ENCODE measurements at regions not wholly inside any gene's neighbourhood (a gene's known extent, or its start where the extent isn't known, plus 50 kb on each side); places are given as distances from the start of the nearest gene placed in this dataset.

GRCh38 chr17:17419166-17419565 is 57.6 kb upstream of the MED9 start:
- no peak for DNase-seq (ENCODE audit: low spot score)
- Histone ChIP-seq H3K9ac (ENCODE audit: low read depth in 1 of 2, low read length in 2 of 2) (no peak overlapping the region), H3K4me1 (ENCODE audit: control insufficient read depth in 4 of 4, insufficient read depth in 4 of 4, low read length in 3 of 4) (peaks cover 0 to 6% (median 3%) of the 10 kb centered on the region in 4 donors), H3K9me3 (ENCODE audit: control insufficient read depth in 4 of 4, low read length in 3 of 4) (no peaks in the 10 kb centered on the region), H3K36me3 (ENCODE audit: control insufficient read depth in 4 of 4, insufficient read depth in 3 of 4, low read depth in 1 of 4, low read length in 3 of 4) (no peaks in the 10 kb centered on the region), H3K27me3 (ENCODE audit: control insufficient read depth in 4 of 4, insufficient read depth in 4 of 4, low read length in 3 of 4) (no peaks in the 10 kb centered on the region), H3K4me3 (ENCODE audit: low read depth in 1 of 3, low read length in 3 of 3) (no peak overlapping the region), H3K27ac (ENCODE audit: low read depth in 1 of 2, low read length in 2 of 2) (no peak overlapping the region)
- WGBS: 97% methylated on average over 2 of the region's 2 CpGs
- TF ChIP-seq TAF1 (conservative IDR thresholded peaks at IDR 0.05) (no peak), SP1 (IDR thresholded peaks at IDR 0.05) (no peak), YY1 (IDR thresholded peaks at IDR 0.05) (no peak)
- TF ChIP-seq, protein P1, sequence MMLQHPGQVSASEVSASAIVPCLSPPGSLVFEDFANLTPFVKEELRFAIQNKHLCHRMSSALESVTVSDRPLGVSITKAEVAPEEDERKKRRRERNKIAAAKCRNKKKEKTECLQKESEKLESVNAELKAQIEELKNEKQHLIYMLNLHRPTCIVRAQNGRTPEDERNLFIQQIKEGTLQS (IDR thresholded peaks at IDR 0.05): no peak

GRCh38 chr17:17419631-17420030 is 57.2 kb upstream of the MED9 start:
- H3K9ac ChIP-seq (ENCODE audit: low read depth in 1 of 2, low read length in 2 of 2): no peak overlapping the region
- H3K4me1 ChIP-seq (ENCODE audit: control insufficient read depth in 4 of 4, insufficient read depth in 4 of 4, low read length in 3 of 4): peaks cover 0 to 6% (median 3%) of the 10 kb centered on the region in 4 donors
- no peak overlapping the region for H3K4me3 ChIP-seq (ENCODE audit: low read depth in 1 of 3, low read length in 3 of 3)
- H3K9me3 ChIP-seq (ENCODE audit: control insufficient read depth in 4 of 4, low read length in 3 of 4): peaks cover 0 to under 1% (median 0%) of the 10 kb centered on the region in 4 donors
- no peaks in the 10 kb centered on the region for H3K36me3 ChIP-seq (ENCODE audit: control insufficient read depth in 4 of 4, insufficient read depth in 3 of 4, low read depth in 1 of 4, low read length in 3 of 4)
- TF ChIP-seq, protein P2, sequence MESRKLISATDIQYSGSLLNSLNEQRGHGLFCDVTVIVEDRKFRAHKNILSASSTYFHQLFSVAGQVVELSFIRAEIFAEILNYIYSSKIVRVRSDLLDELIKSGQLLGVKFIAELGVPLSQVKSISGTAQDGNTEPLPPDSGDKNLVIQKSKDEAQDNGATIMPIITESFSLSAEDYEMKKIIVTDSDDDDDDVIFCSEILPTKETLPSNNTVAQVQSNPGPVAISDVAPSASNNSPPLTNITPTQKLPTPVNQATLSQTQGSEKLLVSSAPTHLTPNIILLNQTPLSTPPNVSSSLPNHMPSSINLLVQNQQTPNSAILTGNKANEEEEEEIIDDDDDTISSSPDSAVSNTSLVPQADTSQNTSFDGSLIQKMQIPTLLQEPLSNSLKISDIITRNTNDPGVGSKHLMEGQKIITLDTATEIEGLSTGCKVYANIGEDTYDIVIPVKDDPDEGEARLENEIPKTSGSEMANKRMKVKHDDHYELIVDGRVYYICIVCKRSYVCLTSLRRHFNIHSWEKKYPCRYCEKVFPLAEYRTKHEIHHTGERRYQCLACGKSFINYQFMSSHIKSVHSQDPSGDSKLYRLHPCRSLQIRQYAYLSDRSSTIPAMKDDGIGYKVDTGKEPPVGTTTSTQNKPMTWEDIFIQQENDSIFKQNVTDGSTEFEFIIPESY (IDR thresholded peaks at IDR 0.05): no peak
- TF ChIP-seq NR2F2 (IDR thresholded peaks at IDR 0.05) (no peak), YY1 (IDR thresholded peaks at IDR 0.05) (no peak), HNF4G (IDR thresholded peaks at IDR 0.05) (no peak), GABPA (IDR thresholded peaks at IDR 0.05 in 1 of 2, conservative IDR thresholded peaks at IDR 0.05 in 1 of 2) (no peak), REST (IDR thresholded peaks at IDR 0.05) (no peak), EGR1 (IDR thresholded peaks at IDR 0.05; ENCODE audit: low read depth in 2 of 2) (no peak), FOXA2 (IDR thresholded peaks at IDR 0.05) (no peak), JUND (IDR thresholded peaks at IDR 0.05) (no peak), RAD21 (IDR thresholded peaks at IDR 0.05) (no peak), RXRA (IDR thresholded peaks at IDR 0.05) (no peak), SP1 (IDR thresholded peaks at IDR 0.05) (no peak), TAF1 (conservative IDR thresholded peaks at IDR 0.05) (no peak)
- TF ChIP-seq, protein P3, sequence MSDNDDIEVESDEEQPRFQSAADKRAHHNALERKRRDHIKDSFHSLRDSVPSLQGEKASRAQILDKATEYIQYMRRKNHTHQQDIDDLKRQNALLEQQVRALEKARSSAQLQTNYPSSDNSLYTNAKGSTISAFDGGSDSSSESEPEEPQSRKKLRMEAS (IDR thresholded peaks at IDR 0.05): no peak
- TF ChIP-seq, protein P1 (IDR thresholded peaks at IDR 0.05): no peak
- TF ChIP-seq, protein P4, sequence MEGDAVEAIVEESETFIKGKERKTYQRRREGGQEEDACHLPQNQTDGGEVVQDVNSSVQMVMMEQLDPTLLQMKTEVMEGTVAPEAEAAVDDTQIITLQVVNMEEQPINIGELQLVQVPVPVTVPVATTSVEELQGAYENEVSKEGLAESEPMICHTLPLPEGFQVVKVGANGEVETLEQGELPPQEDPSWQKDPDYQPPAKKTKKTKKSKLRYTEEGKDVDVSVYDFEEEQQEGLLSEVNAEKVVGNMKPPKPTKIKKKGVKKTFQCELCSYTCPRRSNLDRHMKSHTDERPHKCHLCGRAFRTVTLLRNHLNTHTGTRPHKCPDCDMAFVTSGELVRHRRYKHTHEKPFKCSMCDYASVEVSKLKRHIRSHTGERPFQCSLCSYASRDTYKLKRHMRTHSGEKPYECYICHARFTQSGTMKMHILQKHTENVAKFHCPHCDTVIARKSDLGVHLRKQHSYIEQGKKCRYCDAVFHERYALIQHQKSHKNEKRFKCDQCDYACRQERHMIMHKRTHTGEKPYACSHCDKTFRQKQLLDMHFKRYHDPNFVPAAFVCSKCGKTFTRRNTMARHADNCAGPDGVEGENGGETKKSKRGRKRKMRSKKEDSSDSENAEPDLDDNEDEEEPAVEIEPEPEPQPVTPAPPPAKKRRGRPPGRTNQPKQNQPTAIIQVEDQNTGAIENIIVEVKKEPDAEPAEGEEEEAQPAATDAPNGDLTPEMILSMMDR (IDR thresholded peaks at IDR 0.05; ENCODE audit: low read depth, low read length, missing input control): no peak
- H3K27me3 ChIP-seq (ENCODE audit: control insufficient read depth in 4 of 4, insufficient read depth in 4 of 4, low read length in 3 of 4): no peaks in the 10 kb centered on the region
- no peak for DNase-seq (ENCODE audit: low spot score)
- H3K27ac ChIP-seq (ENCODE audit: low read depth in 1 of 2, low read length in 2 of 2): no peak overlapping the region
- 94% methylated on average over 4 of the region's 4 CpGs for WGBS
